Thyroid gland (tissue), 4 donors: ENCODE measurements at regions not wholly inside any gene's neighbourhood (a gene's known extent, or its start where the extent isn't known, plus 50 kb on each side); places are given as distances from the start of the nearest gene placed in this dataset.

ENCODE experiments used
- POLR2A ChIP-seq, 2 donors: fragments of 450-650 bp; IDR thresholded peaks; one replicate each; pipeline ENCODE4 v1.6.1; 2017; ENCODE audit warnings: antibody characterized with exemption in 2 of 2, mild to moderate bottlenecking in 2 of 2, moderate library complexity in 1 of 2
- TF ChIP-seq, protein P1 (sequence below), 6 experiments: fragments of 200-600 bp in 3 of 6; fragments of 450-650 bp in 3 of 6; sonication (generic) in 3 of 6; IDR thresholded peaks; one replicate each; pipeline ENCODE4 v1.5.1; 2016 to 2019; ENCODE audit warnings: antibody characterized with exemption in 6 of 6, mild to moderate bottlenecking in 2 of 6, inconsistent platforms in 1 of 6, moderate library complexity in 1 of 6

DNA sequence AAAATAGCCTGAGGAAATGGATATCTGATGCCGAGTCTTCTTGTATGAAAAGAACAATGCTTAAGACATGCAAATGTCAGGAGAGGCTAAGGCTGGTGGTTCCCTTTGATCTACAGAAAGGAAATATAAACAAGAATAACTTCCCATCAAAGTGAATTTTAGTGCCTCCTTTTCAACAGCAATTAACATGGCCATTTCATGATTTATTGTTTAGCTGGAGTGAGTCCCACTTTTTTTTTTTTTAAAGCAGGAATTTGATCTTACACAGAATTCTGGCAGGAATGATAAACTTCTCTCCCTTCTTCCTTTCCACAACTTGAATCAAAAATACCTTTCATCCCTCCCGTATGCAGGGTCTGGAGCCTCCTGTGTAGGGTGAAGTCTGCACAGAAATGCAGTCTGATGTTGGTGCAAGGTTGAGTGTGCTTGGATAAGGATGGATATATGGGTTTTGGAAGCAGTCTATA, 287.0 kb downstream of the MEX3B start:
- TF ChIP-seq, protein P1, sequence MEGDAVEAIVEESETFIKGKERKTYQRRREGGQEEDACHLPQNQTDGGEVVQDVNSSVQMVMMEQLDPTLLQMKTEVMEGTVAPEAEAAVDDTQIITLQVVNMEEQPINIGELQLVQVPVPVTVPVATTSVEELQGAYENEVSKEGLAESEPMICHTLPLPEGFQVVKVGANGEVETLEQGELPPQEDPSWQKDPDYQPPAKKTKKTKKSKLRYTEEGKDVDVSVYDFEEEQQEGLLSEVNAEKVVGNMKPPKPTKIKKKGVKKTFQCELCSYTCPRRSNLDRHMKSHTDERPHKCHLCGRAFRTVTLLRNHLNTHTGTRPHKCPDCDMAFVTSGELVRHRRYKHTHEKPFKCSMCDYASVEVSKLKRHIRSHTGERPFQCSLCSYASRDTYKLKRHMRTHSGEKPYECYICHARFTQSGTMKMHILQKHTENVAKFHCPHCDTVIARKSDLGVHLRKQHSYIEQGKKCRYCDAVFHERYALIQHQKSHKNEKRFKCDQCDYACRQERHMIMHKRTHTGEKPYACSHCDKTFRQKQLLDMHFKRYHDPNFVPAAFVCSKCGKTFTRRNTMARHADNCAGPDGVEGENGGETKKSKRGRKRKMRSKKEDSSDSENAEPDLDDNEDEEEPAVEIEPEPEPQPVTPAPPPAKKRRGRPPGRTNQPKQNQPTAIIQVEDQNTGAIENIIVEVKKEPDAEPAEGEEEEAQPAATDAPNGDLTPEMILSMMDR (IDR thresholded peaks at IDR 0.05) = no peak
- no peak for TF ChIP-seq POLR2A (IDR thresholded peaks at IDR 0.05)
